PC-9 (cell line): ENCODE measurements at regions not wholly inside any gene's neighbourhood (a gene's known extent, or its start where the extent isn't known, plus 50 kb on each side); places are given as distances from the start of the nearest gene placed in this dataset.

Experiments used
- BruUV-seq: library from RNA; stranded (reverse); fragments of 400-500 nt; replicated peaks from 2 replicates; lab custom pipeline; 2021; lab: Mats Ljungman, UMichigan
- CTCF ChIA-PET: fragments of 300-600 bp; sonication (Branson Sonifier 250); formaldehyde crosslinking; loops from one replicate; lab custom pipeline; 2022; ENCODE audit warnings: antibody characterized with exemption; lab: Charles Lee
- POLR2A ChIA-PET: fragments of 300-600 bp; sonication (Branson Sonifier 250); formaldehyde crosslinking; loops from one replicate; lab custom pipeline; 2022; ENCODE audit warnings: antibody characterized with exemption; ENCODE audit not compliant: unreplicated experiment; lab: Charles Lee
- DNase-seq, 2 experiments: peaks; one replicate each; pipeline versions ENCODE4 v3.0.0 to v3.0.0-alpha.2; 2015 to 2022; ENCODE audit warnings: mixed read lengths in 1 of 2
- H2AFZ ChIP-seq: fragments of 200-600 bp; sonication (generic); 2 replicates; pipeline ENCODE4 v1.8.1; 2017; ENCODE audit warnings: antibody characterized with exemption
- H3F3A ChIP-seq: fragments of 200-600 bp; sonication (generic); 2 replicates; pipeline ENCODE4 v1.8.1; 2017; ENCODE audit warnings: antibody characterized with exemption, mild to moderate bottlenecking, low read depth; ENCODE audit not compliant: insufficient read depth
- H3K27ac ChIP-seq: fragments of 200-600 bp; sonication (generic); 2 replicates; pipeline ENCODE4 v1.6.1; 2016; ENCODE audit warnings: mixed run types
- H3K27me3 ChIP-seq: fragments of 200-600 bp; sonication (generic); 2 replicates; pipeline ENCODE4 v1.6.1; 2016; ENCODE audit warnings: low read depth, mixed run types; ENCODE audit not compliant: insufficient read depth
- H3K36me3 ChIP-seq: fragments of 200-600 bp; sonication (generic); 2 replicates; pipeline ENCODE4 v1.6.1; 2016; ENCODE audit warnings: low read depth, mixed run types
- H3K4me1 ChIP-seq: fragments of 200-600 bp; sonication (generic); replicated peaks from 2 replicates; pipeline ENCODE4 v1.6.1; 2016; ENCODE audit warnings: mixed run types; ENCODE audit not compliant: insufficient read depth
- H3K4me2 ChIP-seq: fragments of 200-600 bp; sonication (generic); 2 replicates; pipeline ENCODE4 v1.6.1; 2017; ENCODE audit warnings: mixed run types
- H3K4me3 ChIP-seq: fragments of 200-600 bp; sonication (generic); 2 replicates; pipeline ENCODE4 v1.6.1; 2016; ENCODE audit warnings: mixed run types
- H3K79me2 ChIP-seq: fragments of 200-600 bp; sonication (generic); 2 replicates; pipeline ENCODE4 v1.6.1; 2017; ENCODE audit warnings: low read depth, mixed run types
- H3K9me2 ChIP-seq: fragments of 200-600 bp; sonication (generic); 2 replicates; pipeline ENCODE4 v1.8.1; 2017; ENCODE audit warnings: mild to moderate bottlenecking; ENCODE audit not compliant: insufficient read depth
- H3K9me3 ChIP-seq: fragments of 200-600 bp; sonication (generic); 2 replicates; pipeline ENCODE4 v1.8.1; 2016; ENCODE audit warnings: low read depth; ENCODE audit not compliant: insufficient read depth
- H4K20me1 ChIP-seq: fragments of 200-600 bp; sonication (generic); 2 replicates; pipeline ENCODE4 v1.8.1; 2017; ENCODE audit not compliant: insufficient read depth
- CTCF ChIP-seq: fragments of 200-600 bp; sonication (generic); conservative IDR thresholded peaks from 2 replicates; pipeline ENCODE4 v1.6.1; 2017; ENCODE audit warnings: mixed run types, antibody characterized with exemption, mild to moderate bottlenecking, moderate library complexity
- EZH2 ChIP-seq: fragments of 200-600 bp; sonication (generic); IDR thresholded peaks from 2 replicates; pipeline ENCODE4 v1.8.0; 2017; ENCODE audit warnings: antibody characterized with exemption, low read depth
- intact Hi-C: fragments of 100-400 bp; cut with micrococcal nuclease; formaldehyde crosslinking; loops from one replicate; pipeline ENCODE4 v1.10.0; 2022; ENCODE audit not compliant: unreplicated experiment

GRCh38 chr15:96416218-96416933 lies 85.9 kb downstream of the NR2F2 start:
- intact Hi-C loops = no loop called here
- H3K4me2 ChIP-seq = no peak overlapping the region
- no peaks in the 10 kb centered on the region for H3K79me2 ChIP-seq
- BruUV-seq = no TSS peak
- H3K4me1 ChIP-seq = peaks cover 11% of the 10 kb centered on the region; the same call in 1 of the 2 replicates
- no peaks in the 10 kb centered on the region for H3K9me2 ChIP-seq
- peaks cover 5% of the 10 kb centered on the region; the same call in 1 of the 2 replicates for H3K27me3 ChIP-seq
- no peak for DNase-seq
- no peak overlapping the region for H3K4me3 ChIP-seq
- no peaks in the 10 kb centered on the region for H3K9me3 ChIP-seq
- H3K36me3 ChIP-seq = no peaks in the 10 kb centered on the region
- H3F3A ChIP-seq = no peaks in the 10 kb centered on the region
- POLR2A ChIA-PET = no interaction called here
- CTCF ChIA-PET = interaction anchor here (0.7 kb wide), 1 partner anchor 648 kb away, joined by 3 read pairs; no protein-coding TSS in a partner anchor
- H2AFZ ChIP-seq = no peak overlapping the region
- TF ChIP-seq CTCF (no peak), EZH2 (no peak)
- no peak overlapping the region for H3K27ac ChIP-seq
- no peaks in the 10 kb centered on the region; the same call in 1 of the 2 replicates for H4K20me1 ChIP-seq

DNA sequence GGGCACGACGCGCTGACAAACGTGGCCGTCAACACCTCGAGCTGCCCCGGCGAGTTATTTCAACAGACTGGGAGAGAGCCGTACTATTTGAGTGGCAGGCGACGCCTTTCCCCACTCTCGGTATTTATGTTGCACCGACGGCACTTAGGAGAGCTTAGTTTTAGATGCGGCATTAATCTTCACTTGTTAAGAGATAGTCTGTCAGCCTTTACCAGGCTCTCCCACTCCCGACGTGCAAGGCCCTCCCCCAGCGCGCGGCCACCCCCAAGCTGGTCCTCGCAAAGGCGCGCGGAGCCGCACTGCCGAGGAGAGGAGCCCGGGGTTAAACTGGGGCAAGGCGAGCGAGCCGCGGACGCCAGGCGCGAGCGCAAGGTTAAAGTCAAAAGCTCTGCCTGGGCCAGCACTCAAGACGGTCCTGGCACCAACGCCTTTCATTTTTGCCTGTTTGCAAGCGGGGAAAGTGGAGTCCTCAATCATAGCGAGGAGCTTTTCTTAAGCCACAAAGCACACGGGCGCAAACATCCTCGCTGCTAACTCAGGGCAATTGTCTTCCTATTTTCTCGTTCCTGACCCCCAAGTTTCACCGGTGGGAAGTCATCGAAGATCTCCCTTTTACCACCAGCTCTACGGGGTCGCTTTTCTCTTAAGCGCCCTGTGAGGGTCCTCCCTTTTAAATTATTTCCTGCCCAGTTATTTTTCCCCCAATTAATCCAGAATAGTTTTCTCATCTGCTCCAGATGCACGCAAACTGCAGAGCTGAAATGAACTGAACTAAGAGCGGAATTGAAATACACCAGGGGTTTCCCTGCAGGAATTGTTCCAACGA lies 86.6 kb downstream of the NR2F2 start:
- Histone ChIP-seq H3K36me3 (no peaks in the 10 kb centered on the region), H4K20me1 (no peaks in the 10 kb centered on the region; the same call in 1 of the 2 replicates), H3K9me3 (no peaks in the 10 kb centered on the region), H3K4me3 (no peak overlapping the region), H3K27ac (no peak overlapping the region), H3K27me3 (no peaks in the 10 kb centered on the region), H3K9me2 (no peaks in the 10 kb centered on the region), H3F3A (no peaks in the 10 kb centered on the region), H3K4me1 (peaks cover 11% of the 10 kb centered on the region; the same call in 1 of the 2 replicates), H2AFZ (no peak overlapping the region), H3K4me2 (no peak overlapping the region), H3K79me2 (no peaks in the 10 kb centered on the region)
- TF ChIP-seq EZH2 (no peak), CTCF (no peak)
- no TSS peak for BruUV-seq
- POLR2A ChIA-PET = no interaction called here
- CTCF ChIA-PET = interaction anchor here (0.7 kb wide), 1 partner anchor 647 kb away, joined by 3 read pairs; no protein-coding TSS in a partner anchor
- no peak for DNase-seq
- intact Hi-C loops = no loop called here

- no peak overlapping the region for H3K27ac ChIP-seq
- no peaks in the 10 kb centered on the region for H3K36me3 ChIP-seq
- no peaks in the 10 kb centered on the region for H3K9me3 ChIP-seq
- TF ChIP-seq EZH2 (no peak), CTCF (no peak)
- H3K4me2 ChIP-seq = no peak overlapping the region
- DNase-seq = no peak
- H3K4me1 ChIP-seq = peaks cover 11% of the 10 kb centered on the region; the same call in 1 of the 2 replicates
- ChIA-PET POLR2A (no interaction called here), CTCF (no interaction called here)
- H3F3A ChIP-seq = no peaks in the 10 kb centered on the region
- H2AFZ ChIP-seq = no peak overlapping the region
- no peaks in the 10 kb centered on the region for H3K79me2 ChIP-seq
- H3K4me3 ChIP-seq = no peak overlapping the region
- H3K27me3 ChIP-seq = no peaks in the 10 kb centered on the region
- BruUV-seq = no TSS peak
- no peaks in the 10 kb centered on the region for H3K9me2 ChIP-seq
- intact Hi-C loops = no loop called here
- H4K20me1 ChIP-seq = no peaks in the 10 kb centered on the region; the same call in 1 of the 2 replicates
Measured at GRCh38 chr15:96417760-96418130, 87.2 kb downstream of the NR2F2 start.
